ENCODE measurements at regions not wholly inside any gene's neighbourhood (a gene's known extent, or its start where the extent isn't known, plus 50 kb on each side); places are given as distances from the start of the nearest gene placed in this dataset.

DNA sequence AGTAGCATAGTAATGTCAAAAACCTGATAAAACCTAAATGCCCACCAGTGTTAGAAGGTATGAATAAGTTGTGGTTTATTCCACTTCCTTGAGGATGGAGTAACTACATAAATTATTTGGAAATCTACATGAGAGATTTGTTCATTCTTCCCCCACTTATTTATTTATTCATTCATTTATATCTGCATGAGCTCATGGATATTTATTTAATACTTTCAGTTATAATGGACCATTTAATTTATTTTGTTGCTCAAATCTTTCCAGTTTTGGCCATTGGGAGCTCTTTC, 223.8 kb upstream of the S1PR3 start:
- Histone ChIP-seq H3K27me3 (ENCODE audit: low read length) (no peaks in the 10 kb centered on the region), H3K9ac (ENCODE audit: low read length) (no peak overlapping the region), H3K9me2 (replicated peaks; ENCODE audit: insufficient read depth, low read length) (no peaks in the 10 kb centered on the region), H3K4me1 (ENCODE audit: low read length) (no peaks in the 10 kb centered on the region), H3K4me2 (ENCODE audit: low read depth, low read length, poor library complexity, severe bottlenecking) (no peak overlapping the region), H3K9me3 (ENCODE audit: low read length) (no peaks in the 10 kb centered on the region), H4K20me1 (ENCODE audit: insufficient read depth, low read depth, low read length) (no peaks in the 10 kb centered on the region), H3K4me3 (ENCODE audit: low read length) (no peak overlapping the region), H3K36me3 (ENCODE audit: insufficient read depth, low read length) (no peaks in the 10 kb centered on the region), H3K27ac (ENCODE audit: low read length) (no peak overlapping the region), H2AFZ (ENCODE audit: low read length) (no peak overlapping the region), H3K79me2 (ENCODE audit: low read length) (no peaks in the 10 kb centered on the region)
- peak; percentile 36 for DNase-seq

DNA sequence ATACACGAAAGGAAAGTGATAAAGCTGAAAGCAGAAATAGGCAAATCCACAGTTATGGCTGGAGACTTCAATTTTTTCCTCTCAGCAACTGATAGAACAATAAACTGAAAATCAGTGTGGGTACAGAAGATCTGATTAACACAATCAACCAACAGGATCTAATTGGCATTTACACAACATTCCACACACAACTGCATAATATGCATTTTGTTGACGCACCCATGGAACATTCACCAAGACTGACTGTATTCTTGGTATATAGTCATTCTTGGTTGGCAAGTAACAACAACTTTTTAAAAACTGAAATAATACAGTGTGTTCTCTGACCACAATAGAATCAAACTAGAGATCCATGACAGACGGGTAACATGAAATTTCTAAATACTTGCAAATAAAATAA, 218.7 kb upstream of the S1PR3 start:
- no peak overlapping the region for H3K4me2 ChIP-seq (ENCODE audit: low read depth, low read length, poor library complexity, severe bottlenecking)
- H3K9me2 ChIP-seq (replicated peaks; ENCODE audit: insufficient read depth, low read length): no peaks in the 10 kb centered on the region
- H3K27me3 ChIP-seq (ENCODE audit: low read length): no peaks in the 10 kb centered on the region
- H3K9me3 ChIP-seq (ENCODE audit: low read length): no peaks in the 10 kb centered on the region
- no peak for DNase-seq
- no peaks in the 10 kb centered on the region for H3K79me2 ChIP-seq (ENCODE audit: low read length)
- H3K36me3 ChIP-seq (ENCODE audit: insufficient read depth, low read length): no peaks in the 10 kb centered on the region
- H3K4me1 ChIP-seq (ENCODE audit: low read length): peaks cover 4% of the 10 kb centered on the region
- no peak overlapping the region for H3K4me3 ChIP-seq (ENCODE audit: low read length)
- no peak overlapping the region for H2AFZ ChIP-seq (ENCODE audit: low read length)
- no peaks in the 10 kb centered on the region for H4K20me1 ChIP-seq (ENCODE audit: insufficient read depth, low read depth, low read length)
- H3K9ac ChIP-seq (ENCODE audit: low read length): no peak overlapping the region
- no peak overlapping the region for H3K27ac ChIP-seq (ENCODE audit: low read length)

DNA sequence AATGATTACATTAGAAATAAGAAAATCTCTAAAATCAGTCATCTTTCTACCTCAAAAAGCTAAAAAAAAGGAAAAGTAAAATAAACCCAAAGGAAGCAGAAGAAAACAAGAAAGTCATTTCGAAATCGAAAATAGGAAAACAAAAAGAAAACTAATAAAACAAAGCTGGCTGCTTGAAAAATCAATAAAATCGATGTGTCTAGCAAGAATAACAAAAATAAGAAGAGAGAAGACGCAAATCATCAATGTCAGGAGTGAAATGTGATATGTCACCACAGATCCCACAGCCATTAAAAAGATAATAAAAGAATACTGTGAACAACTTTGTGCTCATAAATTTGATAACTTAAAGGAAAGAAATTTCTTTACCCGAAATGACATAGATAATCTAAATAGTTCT, 218.1 kb upstream of the S1PR3 start:
- Histone ChIP-seq H2AFZ (ENCODE audit: low read length) (no peak overlapping the region), H3K4me1 (ENCODE audit: low read length) (peaks cover 10% of the 10 kb centered on the region), H3K9me2 (replicated peaks; ENCODE audit: insufficient read depth, low read length) (no peaks in the 10 kb centered on the region), H3K27me3 (ENCODE audit: low read length) (no peaks in the 10 kb centered on the region), H4K20me1 (ENCODE audit: insufficient read depth, low read depth, low read length) (no peaks in the 10 kb centered on the region), H3K4me2 (ENCODE audit: low read depth, low read length, poor library complexity, severe bottlenecking) (no peak overlapping the region), H3K9ac (ENCODE audit: low read length) (no peak overlapping the region), H3K27ac (ENCODE audit: low read length) (no peak overlapping the region), H3K79me2 (ENCODE audit: low read length) (no peaks in the 10 kb centered on the region), H3K4me3 (ENCODE audit: low read length) (no peak overlapping the region), H3K9me3 (ENCODE audit: low read length) (no peaks in the 10 kb centered on the region), H3K36me3 (ENCODE audit: insufficient read depth, low read length) (no peaks in the 10 kb centered on the region)
- no peak for DNase-seq

DNA sequence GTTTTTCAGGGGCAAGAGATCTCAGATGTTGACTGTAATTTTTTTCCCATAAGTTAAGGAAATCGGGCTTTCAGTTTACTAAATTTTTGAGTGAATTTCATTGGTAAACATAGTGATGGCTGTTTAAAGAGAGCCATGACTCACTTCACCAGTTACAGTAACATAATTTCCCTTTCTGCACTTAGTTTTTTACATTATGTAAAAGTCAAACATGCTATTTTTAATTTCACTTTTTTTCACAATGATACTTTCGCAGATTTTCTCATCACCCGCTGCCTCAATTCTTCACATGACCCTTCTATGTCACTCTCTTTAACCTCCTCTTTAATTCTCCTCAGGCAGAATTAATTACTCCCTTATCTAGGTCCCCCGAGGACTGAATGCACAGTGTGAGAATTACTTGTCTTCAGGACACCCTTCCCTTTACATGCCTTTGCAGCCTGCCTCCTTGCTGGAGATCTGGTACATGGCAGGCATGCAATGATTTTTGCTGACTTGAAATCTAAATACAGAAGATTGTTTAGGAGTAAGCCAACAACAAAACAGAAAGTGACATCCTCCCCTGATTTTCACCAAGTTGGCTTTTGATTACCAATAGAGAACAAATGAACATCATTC, 217.5 kb upstream of the S1PR3 start:
- Histone ChIP-seq H3K4me2 (ENCODE audit: low read depth, low read length, poor library complexity, severe bottlenecking) (no peak overlapping the region), H3K27me3 (ENCODE audit: low read length) (no peaks in the 10 kb centered on the region), H2AFZ (ENCODE audit: low read length) (no peak overlapping the region), H3K4me1 (ENCODE audit: low read length) (peaks cover 10% of the 10 kb centered on the region), H4K20me1 (ENCODE audit: insufficient read depth, low read depth, low read length) (no peaks in the 10 kb centered on the region), H3K9me2 (replicated peaks; ENCODE audit: insufficient read depth, low read length) (no peaks in the 10 kb centered on the region), H3K9ac (ENCODE audit: low read length) (no peak overlapping the region), H3K79me2 (ENCODE audit: low read length) (no peaks in the 10 kb centered on the region), H3K4me3 (ENCODE audit: low read length) (no peak overlapping the region), H3K9me3 (ENCODE audit: low read length) (no peaks in the 10 kb centered on the region), H3K36me3 (ENCODE audit: insufficient read depth, low read length) (no peaks in the 10 kb centered on the region), H3K27ac (ENCODE audit: low read length) (no peak overlapping the region)
- no peak for DNase-seq

DNA sequence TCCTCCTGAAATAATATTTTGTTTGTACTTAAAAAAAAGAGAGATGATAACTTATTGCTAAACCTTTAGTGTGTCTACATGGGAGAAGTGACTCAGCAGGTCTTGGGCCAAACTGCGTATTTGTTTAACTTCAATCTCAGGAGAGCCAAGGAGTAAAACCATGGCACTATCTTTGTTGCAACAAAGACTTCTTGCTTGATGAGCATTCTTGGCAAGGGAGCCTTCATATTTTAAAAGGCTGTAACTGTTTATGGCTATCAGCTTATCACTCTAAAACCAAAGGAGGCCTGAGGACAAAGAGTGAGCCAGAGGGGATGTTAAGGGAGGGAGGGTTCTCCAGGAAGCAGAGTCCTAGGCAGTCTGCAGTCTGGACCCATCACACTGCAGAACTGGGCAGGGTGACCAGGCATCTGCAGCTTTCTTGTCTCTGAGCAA, 216.2 kb upstream of the S1PR3 start:
- no peaks in the 10 kb centered on the region for H3K36me3 ChIP-seq (ENCODE audit: insufficient read depth, low read length)
- H3K27me3 ChIP-seq (ENCODE audit: low read length): no peaks in the 10 kb centered on the region
- H3K9me2 ChIP-seq (replicated peaks; ENCODE audit: insufficient read depth, low read length): no peaks in the 10 kb centered on the region
- H3K4me1 ChIP-seq (ENCODE audit: low read length): peaks cover 10% of the 10 kb centered on the region
- DNase-seq: no peak
- no peak overlapping the region for H3K4me2 ChIP-seq (ENCODE audit: low read depth, low read length, poor library complexity, severe bottlenecking)
- no peaks in the 10 kb centered on the region for H4K20me1 ChIP-seq (ENCODE audit: insufficient read depth, low read depth, low read length)
- H3K79me2 ChIP-seq (ENCODE audit: low read length): no peaks in the 10 kb centered on the region
- H2AFZ ChIP-seq (ENCODE audit: low read length): no peak overlapping the region
- H3K9ac ChIP-seq (ENCODE audit: low read length): no peak overlapping the region
- no peak overlapping the region for H3K4me3 ChIP-seq (ENCODE audit: low read length)
- no peak overlapping the region for H3K27ac ChIP-seq (ENCODE audit: low read length)
- H3K9me3 ChIP-seq (ENCODE audit: low read length): no peaks in the 10 kb centered on the region

DNA sequence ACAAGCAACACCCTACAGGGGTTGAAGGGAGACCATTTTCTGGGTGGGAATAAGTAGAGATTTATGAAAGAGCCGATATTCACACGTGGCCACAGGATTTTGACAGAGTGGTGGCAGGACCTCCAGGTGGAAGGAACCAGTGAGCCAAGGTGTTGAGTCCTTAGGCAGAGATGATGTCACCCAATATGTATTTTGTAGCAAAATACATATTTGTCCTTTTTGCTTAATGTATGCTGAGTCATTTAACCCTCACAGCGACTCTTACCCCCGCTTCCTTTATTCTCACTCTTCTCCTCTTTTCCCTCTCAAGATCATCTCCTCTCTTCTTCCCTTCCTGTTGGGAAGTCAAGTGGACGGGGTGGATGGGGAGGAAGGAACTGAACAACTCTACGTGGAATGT, 215.7 kb upstream of the S1PR3 start:
- Histone ChIP-seq H3K79me2 (ENCODE audit: low read length) (no peaks in the 10 kb centered on the region), H3K27ac (ENCODE audit: low read length) (no peak overlapping the region), H3K27me3 (ENCODE audit: low read length) (no peaks in the 10 kb centered on the region), H3K4me3 (ENCODE audit: low read length) (no peak overlapping the region), H4K20me1 (ENCODE audit: insufficient read depth, low read depth, low read length) (no peaks in the 10 kb centered on the region), H3K9ac (ENCODE audit: low read length) (no peak overlapping the region), H3K4me1 (ENCODE audit: low read length) (peaks cover 10% of the 10 kb centered on the region), H3K36me3 (ENCODE audit: insufficient read depth, low read length) (no peaks in the 10 kb centered on the region), H3K9me3 (ENCODE audit: low read length) (no peaks in the 10 kb centered on the region), H3K9me2 (replicated peaks; ENCODE audit: insufficient read depth, low read length) (no peaks in the 10 kb centered on the region), H3K4me2 (ENCODE audit: low read depth, low read length, poor library complexity, severe bottlenecking) (no peak overlapping the region), H2AFZ (ENCODE audit: low read length) (no peak overlapping the region)
- no peak for DNase-seq

DNA sequence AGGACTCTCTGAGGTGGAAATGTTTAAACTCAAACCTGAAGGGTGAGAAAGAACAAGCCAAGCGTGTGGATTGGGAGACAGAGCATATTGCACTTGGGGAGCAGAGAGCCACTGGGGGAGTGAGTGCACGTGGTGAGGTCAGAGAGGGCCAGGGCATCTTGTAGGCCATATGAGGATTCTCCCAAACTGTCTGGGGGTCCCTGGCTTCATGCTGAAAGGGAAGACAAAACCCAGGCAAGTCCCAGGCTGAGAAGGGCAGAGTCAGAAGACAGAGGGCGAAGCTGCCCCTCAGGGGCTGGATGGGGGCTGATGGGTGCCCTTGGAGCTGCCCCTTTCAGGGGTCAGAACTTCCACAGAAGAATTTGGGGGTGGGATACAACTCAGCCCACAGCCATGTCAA, 215.3 kb upstream of the S1PR3 start:
- Histone ChIP-seq H3K27me3 (ENCODE audit: low read length) (no peaks in the 10 kb centered on the region), H2AFZ (ENCODE audit: low read length) (no peak overlapping the region), H3K9me3 (ENCODE audit: low read length) (no peaks in the 10 kb centered on the region), H3K27ac (ENCODE audit: low read length) (no peak overlapping the region), H3K79me2 (ENCODE audit: low read length) (no peaks in the 10 kb centered on the region), H3K4me2 (ENCODE audit: low read depth, low read length, poor library complexity, severe bottlenecking) (no peak overlapping the region), H3K9me2 (replicated peaks; ENCODE audit: insufficient read depth, low read length) (no peaks in the 10 kb centered on the region), H3K4me1 (ENCODE audit: low read length) (peaks cover 10% of the 10 kb centered on the region), H3K36me3 (ENCODE audit: insufficient read depth, low read length) (no peaks in the 10 kb centered on the region), H3K9ac (ENCODE audit: low read length) (no peak overlapping the region), H4K20me1 (ENCODE audit: insufficient read depth, low read depth, low read length) (no peaks in the 10 kb centered on the region), H3K4me3 (ENCODE audit: low read length) (no peak overlapping the region)
- no peak for DNase-seq

DNA sequence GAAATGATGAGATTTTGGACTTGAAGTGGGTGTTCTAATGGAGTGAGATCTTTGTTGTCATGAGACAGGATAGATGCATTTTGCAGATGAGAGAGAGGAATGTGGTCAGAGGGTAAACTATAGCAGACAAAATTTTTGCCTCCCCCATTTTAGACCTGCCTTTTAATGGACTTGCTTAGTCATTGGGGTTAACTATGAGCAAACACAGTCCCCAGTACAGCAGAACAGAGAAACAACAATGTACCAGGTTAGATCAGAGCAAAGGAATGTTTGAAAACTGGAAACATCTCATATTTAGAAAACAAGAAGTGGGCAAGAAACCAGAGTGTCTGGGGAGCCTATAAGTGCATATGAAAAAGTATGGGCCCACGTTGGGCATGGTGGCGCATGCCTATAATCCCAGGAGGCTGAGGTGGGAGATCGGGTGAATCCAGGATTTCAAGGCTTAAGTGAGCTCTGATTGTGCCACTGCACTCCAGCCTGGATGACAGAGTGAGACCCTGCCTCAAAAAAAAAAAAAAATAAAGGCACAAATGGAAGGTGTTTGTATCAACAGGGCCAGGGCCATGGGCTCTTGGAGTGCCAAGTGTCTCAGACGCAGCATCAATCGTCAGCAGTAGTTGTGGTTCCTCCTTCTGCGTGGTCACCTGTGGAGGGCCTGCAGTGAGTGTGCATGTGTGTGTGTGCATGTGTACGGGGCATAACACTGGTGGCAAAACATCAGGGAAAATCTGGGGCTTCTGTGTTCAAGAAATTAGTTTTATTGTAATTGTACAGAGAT, 214.4 kb upstream of the S1PR3 start:
- Histone ChIP-seq H3K27ac (ENCODE audit: low read length) (no peak overlapping the region), H3K9me2 (replicated peaks; ENCODE audit: insufficient read depth, low read length) (no peaks in the 10 kb centered on the region), H3K9ac (ENCODE audit: low read length) (no peak overlapping the region), H3K27me3 (ENCODE audit: low read length) (no peaks in the 10 kb centered on the region), H4K20me1 (ENCODE audit: insufficient read depth, low read depth, low read length) (no peaks in the 10 kb centered on the region), H3K4me1 (ENCODE audit: low read length) (peaks cover 10% of the 10 kb centered on the region), H3K79me2 (ENCODE audit: low read length) (no peaks in the 10 kb centered on the region), H3K4me3 (ENCODE audit: low read length) (no peak overlapping the region), H3K9me3 (ENCODE audit: low read length) (no peaks in the 10 kb centered on the region), H2AFZ (ENCODE audit: low read length) (no peak overlapping the region), H3K36me3 (ENCODE audit: insufficient read depth, low read length) (no peaks in the 10 kb centered on the region), H3K4me2 (ENCODE audit: low read depth, low read length, poor library complexity, severe bottlenecking) (no peak overlapping the region)
- DNase-seq: peak; percentile 48

Measured in Karpas-422 (cell line).